Neural progenitor cell (in vitro differentiated cells): ENCODE measurements at regions not wholly inside any gene's neighbourhood (a gene's known extent, or its start where the extent isn't known, plus 50 kb on each side); places are given as distances from the start of the nearest gene placed in this dataset.

ENCODE experiments used
- EZH2 ChIP-seq: fragments of 200-600 bp; sonication (generic); IDR thresholded peaks from 2 replicates; pipeline ENCODE4 v1.6.1; 2017; ENCODE audit warnings: antibody characterized with exemption, mild to moderate bottlenecking, moderate library complexity
- TF ChIP-seq, protein P1 (sequence below): fragments of 200-600 bp; sonication (generic); IDR thresholded peaks from 2 replicates; pipeline ENCODE4 v1.5.1; 2017; ENCODE audit warnings: antibody characterized with exemption, mild to moderate bottlenecking

DNA sequence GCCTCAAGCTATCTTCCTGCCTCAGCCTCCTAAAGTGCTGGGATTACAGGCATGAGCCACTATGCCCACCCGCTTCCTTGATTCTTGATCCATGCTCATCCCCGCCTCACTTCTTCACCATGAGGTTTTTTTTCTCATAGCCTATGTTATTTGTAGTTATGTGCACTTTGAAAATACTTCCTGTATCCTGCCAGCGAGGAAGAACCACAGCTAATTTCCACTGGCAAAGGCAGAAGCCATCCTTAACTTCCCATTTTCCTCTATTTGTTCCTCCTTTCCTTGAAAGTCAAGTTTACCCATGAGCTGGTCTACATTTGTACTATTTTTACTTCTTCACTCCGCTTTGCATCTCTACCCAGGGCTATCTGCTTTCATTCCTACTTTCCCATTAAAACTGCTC is 189.7 kb upstream of the ZFHX3 start:
- TF ChIP-seq, protein P1, sequence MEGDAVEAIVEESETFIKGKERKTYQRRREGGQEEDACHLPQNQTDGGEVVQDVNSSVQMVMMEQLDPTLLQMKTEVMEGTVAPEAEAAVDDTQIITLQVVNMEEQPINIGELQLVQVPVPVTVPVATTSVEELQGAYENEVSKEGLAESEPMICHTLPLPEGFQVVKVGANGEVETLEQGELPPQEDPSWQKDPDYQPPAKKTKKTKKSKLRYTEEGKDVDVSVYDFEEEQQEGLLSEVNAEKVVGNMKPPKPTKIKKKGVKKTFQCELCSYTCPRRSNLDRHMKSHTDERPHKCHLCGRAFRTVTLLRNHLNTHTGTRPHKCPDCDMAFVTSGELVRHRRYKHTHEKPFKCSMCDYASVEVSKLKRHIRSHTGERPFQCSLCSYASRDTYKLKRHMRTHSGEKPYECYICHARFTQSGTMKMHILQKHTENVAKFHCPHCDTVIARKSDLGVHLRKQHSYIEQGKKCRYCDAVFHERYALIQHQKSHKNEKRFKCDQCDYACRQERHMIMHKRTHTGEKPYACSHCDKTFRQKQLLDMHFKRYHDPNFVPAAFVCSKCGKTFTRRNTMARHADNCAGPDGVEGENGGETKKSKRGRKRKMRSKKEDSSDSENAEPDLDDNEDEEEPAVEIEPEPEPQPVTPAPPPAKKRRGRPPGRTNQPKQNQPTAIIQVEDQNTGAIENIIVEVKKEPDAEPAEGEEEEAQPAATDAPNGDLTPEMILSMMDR, result no peak
- TF ChIP-seq EZH2, result no peak
